Loucy (cell line): ENCODE measurements at regions not wholly inside any gene's neighbourhood (a gene's known extent, or its start where the extent isn't known, plus 50 kb on each side); places are given as distances from the start of the nearest gene placed in this dataset.

Experiments
- EZH2phosphoT487 ChIP-seq: fragments of 200-600 bp; IDR thresholded peaks from 2 replicates; pipeline ENCODE4 v1.6.1; 2018; ENCODE audit warnings: antibody characterized with exemption, mild to moderate bottlenecking, moderate library complexity, borderline replicate concordance
- TF ChIP-seq, protein P1 (sequence below): fragments of 200-600 bp; sonication (generic); conservative IDR thresholded peaks from 2 replicates; pipeline ENCODE4 v1.5.1; 2014; ENCODE audit warnings: mild to moderate bottlenecking, antibody characterized with exemption, low read length

DNA sequence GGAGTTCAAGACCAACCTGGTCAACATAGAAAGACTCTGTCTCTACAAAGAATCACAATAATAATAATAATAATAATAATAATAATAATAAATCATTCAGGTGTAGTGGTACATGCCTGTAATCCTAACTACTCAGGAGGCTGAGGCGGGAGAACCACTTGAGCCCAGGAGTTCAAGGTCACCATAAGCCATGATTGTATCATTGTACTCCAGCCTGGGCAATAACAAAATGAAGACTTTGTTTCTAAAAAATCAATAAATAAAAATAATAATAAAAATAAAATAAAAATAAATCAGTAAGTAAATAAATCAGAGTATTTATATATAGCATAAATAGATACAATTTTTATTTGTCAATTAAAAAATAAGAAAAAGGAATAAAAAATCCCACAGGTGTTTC lies 1636.4 kb downstream of the SLITRK1 start:
- TF ChIP-seq, protein P1, sequence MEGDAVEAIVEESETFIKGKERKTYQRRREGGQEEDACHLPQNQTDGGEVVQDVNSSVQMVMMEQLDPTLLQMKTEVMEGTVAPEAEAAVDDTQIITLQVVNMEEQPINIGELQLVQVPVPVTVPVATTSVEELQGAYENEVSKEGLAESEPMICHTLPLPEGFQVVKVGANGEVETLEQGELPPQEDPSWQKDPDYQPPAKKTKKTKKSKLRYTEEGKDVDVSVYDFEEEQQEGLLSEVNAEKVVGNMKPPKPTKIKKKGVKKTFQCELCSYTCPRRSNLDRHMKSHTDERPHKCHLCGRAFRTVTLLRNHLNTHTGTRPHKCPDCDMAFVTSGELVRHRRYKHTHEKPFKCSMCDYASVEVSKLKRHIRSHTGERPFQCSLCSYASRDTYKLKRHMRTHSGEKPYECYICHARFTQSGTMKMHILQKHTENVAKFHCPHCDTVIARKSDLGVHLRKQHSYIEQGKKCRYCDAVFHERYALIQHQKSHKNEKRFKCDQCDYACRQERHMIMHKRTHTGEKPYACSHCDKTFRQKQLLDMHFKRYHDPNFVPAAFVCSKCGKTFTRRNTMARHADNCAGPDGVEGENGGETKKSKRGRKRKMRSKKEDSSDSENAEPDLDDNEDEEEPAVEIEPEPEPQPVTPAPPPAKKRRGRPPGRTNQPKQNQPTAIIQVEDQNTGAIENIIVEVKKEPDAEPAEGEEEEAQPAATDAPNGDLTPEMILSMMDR, result no peak
- no peak for TF ChIP-seq EZH2phosphoT487
